ENCODE measurements at regions not wholly inside any gene's neighbourhood (a gene's known extent, or its start where the extent isn't known, plus 50 kb on each side); places are given as distances from the start of the nearest gene placed in this dataset.
"Not testable (repeated sequence)": the region's sequence is repeated elsewhere in the genome, so short reads cannot be mapped to it uniquely, and the experiment has no call there.

DNA sequence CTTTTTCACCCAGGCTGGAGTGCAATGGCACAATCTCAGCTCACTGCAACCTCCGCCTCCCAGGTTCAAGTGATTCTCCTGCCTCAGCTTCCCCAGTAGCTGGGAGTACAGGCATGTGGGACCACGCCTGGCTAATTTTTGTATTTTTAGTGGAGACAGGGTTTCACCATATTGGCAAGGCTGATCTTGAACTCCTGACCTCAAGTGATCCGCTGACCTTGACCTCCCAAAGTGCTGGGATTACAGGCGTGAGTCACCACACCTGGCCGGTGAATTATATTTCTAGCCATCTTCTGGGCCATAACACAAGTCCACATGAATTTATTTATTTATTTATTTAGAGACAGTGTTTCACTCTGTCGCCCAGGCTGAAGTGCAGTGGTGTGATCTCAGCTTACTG lies 105.0 kb upstream of the XPO1 start:
- TF ChIP-seq, protein P1, sequence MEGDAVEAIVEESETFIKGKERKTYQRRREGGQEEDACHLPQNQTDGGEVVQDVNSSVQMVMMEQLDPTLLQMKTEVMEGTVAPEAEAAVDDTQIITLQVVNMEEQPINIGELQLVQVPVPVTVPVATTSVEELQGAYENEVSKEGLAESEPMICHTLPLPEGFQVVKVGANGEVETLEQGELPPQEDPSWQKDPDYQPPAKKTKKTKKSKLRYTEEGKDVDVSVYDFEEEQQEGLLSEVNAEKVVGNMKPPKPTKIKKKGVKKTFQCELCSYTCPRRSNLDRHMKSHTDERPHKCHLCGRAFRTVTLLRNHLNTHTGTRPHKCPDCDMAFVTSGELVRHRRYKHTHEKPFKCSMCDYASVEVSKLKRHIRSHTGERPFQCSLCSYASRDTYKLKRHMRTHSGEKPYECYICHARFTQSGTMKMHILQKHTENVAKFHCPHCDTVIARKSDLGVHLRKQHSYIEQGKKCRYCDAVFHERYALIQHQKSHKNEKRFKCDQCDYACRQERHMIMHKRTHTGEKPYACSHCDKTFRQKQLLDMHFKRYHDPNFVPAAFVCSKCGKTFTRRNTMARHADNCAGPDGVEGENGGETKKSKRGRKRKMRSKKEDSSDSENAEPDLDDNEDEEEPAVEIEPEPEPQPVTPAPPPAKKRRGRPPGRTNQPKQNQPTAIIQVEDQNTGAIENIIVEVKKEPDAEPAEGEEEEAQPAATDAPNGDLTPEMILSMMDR (IDR thresholded peaks at IDR 0.05), result not testable (repeated sequence)
- not testable (repeated sequence) for TF ChIP-seq POLR2A (IDR thresholded peaks at IDR 0.05)

Measured in breast epithelium (tissue), 3 donors.